GM12878 (cell line): ENCODE measurements at regions not wholly inside any gene's neighbourhood (a gene's known extent, or its start where the extent isn't known, plus 50 kb on each side); places are given as distances from the start of the nearest gene placed in this dataset.

Source experiments
- ATAC-seq: fragments of 200-7000 bp; cut with Tn5 transposase; 3 replicates; pipeline ENCODE4 v1.9.1; 2020; ENCODE audit warnings: mild to moderate bottlenecking, moderate library complexity
- BruUV-seq: library from RNA; stranded (reverse); fragments of 400-500 nt; replicated peaks from 2 replicates; lab custom pipeline; 2021; lab: Mats Ljungman, UMichigan
- CTCF ChIA-PET: fragments of 300-600 bp; sonication (Branson Sonifier 250); formaldehyde crosslinking; extraction: SDS; loops from one replicate; lab custom pipeline; 2021; ENCODE audit warnings: inconsistent platforms; lab: Yijun Ruan, JAX
- POLR2A ChIA-PET: fragments of 350-600 bp; formaldehyde crosslinking; extraction: SDS; loops from one replicate; lab custom pipeline; 2021; ENCODE audit warnings: inconsistent platforms; lab: Charles Lee
- RAD21 ChIA-PET: fragments of 300-600 bp; sonication (Branson Sonifier 250); formaldehyde crosslinking; loops from one replicate; lab custom pipeline; 2023; ENCODE audit warnings: antibody characterized with exemption; ENCODE audit not compliant: unreplicated experiment; lab: Charles Lee
- SMC1A ChIA-PET: fragments of 300-600 bp; sonication (Branson Sonifier 250); formaldehyde crosslinking; loops from one replicate; lab custom pipeline; 2023; ENCODE audit not compliant: unreplicated experiment, uncharacterized antibody; lab: Charles Lee
- DNase-seq: peaks from one replicate; pipeline ENCODE4 v3.0.0-alpha.2; 2011; ENCODE audit warnings: low read depth, low spot score
- FAIRE-seq: peaks from 3 replicates; lab custom pipeline; 2011; peaks lifted over from hg19 to GRCh38; lab: Jason Lieb, UNC
- H2AFZ ChIP-seq: 2 replicates; pipeline ENCODE4 v1.6.0; 2011; ENCODE audit warnings: low read depth, low read length, control low read depth; ENCODE audit not compliant: control insufficient read depth
- H3K27ac ChIP-seq: 2 replicates; pipeline ENCODE4 v1.5.1; 2011; ENCODE audit warnings: control low read depth; ENCODE audit not compliant: control insufficient read depth, insufficient read depth
- H3K27me3 ChIP-seq, 2 experiments: replicated peaks in 1 of 2; 2 replicates each; pipeline versions ENCODE4 v1.6.0 to v1.6.1; 2011; ENCODE audit warnings: low read length in 1 of 2; ENCODE audit not compliant: control insufficient read depth in 2 of 2, insufficient read depth in 2 of 2
- H3K36me3 ChIP-seq, 2 experiments: 2 replicates each; pipeline ENCODE4 v1.5.1; 2011; ENCODE audit warnings: low read length in 1 of 2; ENCODE audit not compliant: control insufficient read depth in 2 of 2, insufficient read depth in 2 of 2
- H3K4me1 ChIP-seq: 2 replicates; pipeline ENCODE4 v1.6.1; 2011; ENCODE audit warnings: mild to moderate bottlenecking, low read length, moderate library complexity, mixed read lengths; ENCODE audit not compliant: control insufficient read depth, insufficient read depth
- H3K4me2 ChIP-seq: 2 replicates; pipeline ENCODE4 v1.6.0; 2011; ENCODE audit warnings: control low read depth; ENCODE audit not compliant: control insufficient read depth, insufficient read depth
- H3K4me3 ChIP-seq: fragments of 200-600 bp; sonication (generic); 2 replicates; pipeline ENCODE4 v1.5.1; 2016
- H3K79me2 ChIP-seq: 2 replicates; pipeline ENCODE4 v1.6.0; 2011; ENCODE audit warnings: low read length; ENCODE audit not compliant: control insufficient read depth, insufficient read depth
- H3K9ac ChIP-seq: 2 replicates; pipeline ENCODE4 v1.8.0; 2011; ENCODE audit warnings: low read length, control low read depth, mixed read lengths; ENCODE audit not compliant: control insufficient read depth, insufficient read depth
- H3K9me3 ChIP-seq: replicated peaks from 3 replicates; pipeline ENCODE4 v1.5.1; 2011; ENCODE audit warnings: mild to moderate bottlenecking, low read length; ENCODE audit not compliant: control insufficient read depth, insufficient read depth
- H4K20me1 ChIP-seq: 2 replicates; pipeline ENCODE4 v1.6.0; 2011; ENCODE audit not compliant: control insufficient read depth, insufficient read depth
- ASH2L ChIP-seq: fragments of 300-600, 200-600 bp; sonication (generic); IDR thresholded peaks from 2 replicates; pipeline ENCODE4 v1.6.1; 2017; ENCODE audit warnings: low read depth, mild to moderate bottlenecking, borderline replicate concordance
- FOS ChIP-seq: IDR thresholded peaks from 3 replicates; pipeline ENCODE4 v1.6.1; 2011; ENCODE audit warnings: borderline replicate concordance; ENCODE audit not compliant: insufficient read length; ENCODE audit errors: extremely low read depth
- MTA2 ChIP-seq: fragments of 450-650 bp; IDR thresholded peaks from 2 replicates; pipeline ENCODE4 v1.6.1; 2016; ENCODE audit warnings: low read depth, mild to moderate bottlenecking, moderate library complexity
- PAX8 ChIP-seq: fragments of 450-650 bp; IDR thresholded peaks from 2 replicates; pipeline ENCODE4 v1.6.1; 2017; ENCODE audit warnings: mild to moderate bottlenecking, moderate library complexity
- POLR2AphosphoS2 ChIP-seq: IDR thresholded peaks from 2 replicates; pipeline ENCODE4 v1.6.1; 2011; ENCODE audit warnings: low read depth, mild to moderate bottlenecking, low read length, improper control_type of control experiment, moderate library complexity
- POLR2AphosphoS5 ChIP-seq: IDR thresholded peaks from 2 replicates; pipeline ENCODE4 v1.6.1; 2011; ENCODE audit warnings: mild to moderate bottlenecking, low read length, inconsistent platforms
- RELA ChIP-seq: fragments of 450-650 bp; IDR thresholded peaks from 2 replicates; pipeline ENCODE4 v1.8.0; 2014; ENCODE audit warnings: borderline replicate concordance; ENCODE audit not compliant: partially characterized antibody
- SMAD1 ChIP-seq: fragments of 450-650 bp; IDR thresholded peaks from 2 replicates; pipeline ENCODE4 v1.6.1; 2018; ENCODE audit warnings: mild to moderate bottlenecking, low read depth; ENCODE audit not compliant: partially characterized antibody
- ZBED1 ChIP-seq: IDR thresholded peaks from 2 replicates; pipeline ENCODE4 v1.6.1; 2016; ENCODE audit warnings: borderline replicate concordance
- ZNF217 ChIP-seq: fragments of 450-650 bp; IDR thresholded peaks from 2 replicates; pipeline ENCODE4 v1.6.1; 2017; ENCODE audit warnings: antibody characterized with exemption, mild to moderate bottlenecking
- ZNF384 ChIP-seq: IDR thresholded peaks from 2 replicates; pipeline ENCODE4 v1.6.1; 2012; ENCODE audit warnings: low read depth, mild to moderate bottlenecking, low read length, improper control_type of control experiment, borderline replicate concordance
- WGBS: methylation state at CpG from one replicate; pipeline ENCODE4 v1.1.6; 2016; ENCODE audit warnings: low lambda C conversion rate; ENCODE audit not compliant: insufficient replicate concordance, insufficient coverage; ENCODE audit errors: missing lambda C conversion rate; 5-methylcytosine and 5-hydroxymethylcytosine counted together
- in situ Hi-C: fragments of 300-500 bp; cut with MboI; formaldehyde crosslinking; loops from 9 replicates; pipeline ENCODE4 v1.14.3; 2018; ENCODE audit warnings: mixed read lengths
- intact Hi-C: fragments of 100-400 bp; cut with micrococcal nuclease; formaldehyde crosslinking; loops from one replicate; pipeline ENCODE4 v1.14.2; 2022; ENCODE audit not compliant: unreplicated experiment
- TF ChIP-seq, protein P1 (sequence below): IDR thresholded peaks from 2 replicates; pipeline ENCODE4 v1.6.1; 2011; ENCODE audit warnings: mild to moderate bottlenecking, low read depth, low read length, moderate library complexity; ENCODE audit not compliant: insufficient replicate concordance
- TF ChIP-seq, protein P2 (sequence below): fragments of 450-650 bp; IDR thresholded peaks from 2 replicates; pipeline ENCODE4 v1.6.1; 2017; ENCODE audit warnings: antibody characterized with exemption, mild to moderate bottlenecking, moderate library complexity
- TF ChIP-seq, protein P3 (sequence below): fragments of 450-650 bp; IDR thresholded peaks from 2 replicates; pipeline ENCODE4 v1.6.1; 2016; ENCODE audit warnings: mild to moderate bottlenecking
- TF ChIP-seq, protein P4 (sequence below): fragments of 450-650 bp; formaldehyde crosslinking; IDR thresholded peaks from 2 replicates; pipeline ENCODE4 v1.4.0; 2020; ENCODE audit warnings: mild to moderate bottlenecking, moderate library complexity

DNA sequence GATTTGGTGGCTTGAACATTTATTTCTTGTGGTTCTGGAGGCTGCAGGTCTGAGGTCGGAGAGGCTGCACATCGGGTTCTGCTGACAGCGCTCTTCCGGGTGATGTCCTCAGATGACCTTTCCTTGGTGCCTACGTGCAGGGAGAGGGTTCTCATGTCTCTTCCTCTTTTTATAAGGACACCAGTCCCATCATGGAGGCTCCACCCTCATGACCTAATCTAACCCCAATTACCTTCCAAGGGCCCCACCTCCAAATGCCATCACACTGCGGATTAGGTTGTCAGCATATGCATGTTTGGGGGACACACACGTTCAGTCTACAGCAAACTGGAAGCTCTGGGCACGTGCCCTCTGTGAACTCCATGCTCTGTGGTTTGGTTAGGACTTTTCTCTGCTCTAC is 338.6 kb downstream of the FGF9 start (continued):
- no peak for TF ChIP-seq POLR2AphosphoS2
- TF ChIP-seq ZBED1 = no peak

DNA sequence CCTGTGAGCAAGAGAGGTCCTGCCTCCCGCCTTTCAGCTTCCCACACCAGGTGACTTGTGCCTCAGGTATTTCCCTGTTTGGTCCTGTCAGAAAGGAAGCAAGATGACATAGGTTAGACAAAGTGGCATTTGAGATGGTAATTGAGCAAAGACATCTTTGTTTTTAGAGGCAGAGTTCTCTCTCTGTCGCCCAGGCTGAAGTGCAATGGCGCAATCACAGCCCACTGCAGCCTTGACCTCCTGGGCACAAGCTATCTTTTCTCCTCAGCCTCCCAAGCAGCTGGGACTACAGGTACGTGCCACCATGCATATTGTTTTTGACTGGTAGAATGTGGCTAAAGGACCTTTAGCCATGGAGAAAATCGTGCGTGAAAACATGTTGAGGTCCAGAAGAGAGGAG is 339.1 kb downstream of the FGF9 start:
- H3K27ac ChIP-seq = no peak overlapping the region
- intact Hi-C loops = no loop called here
- no peaks in the 10 kb centered on the region for H3K4me1 ChIP-seq
- FAIRE-seq (no peak), ATAC-seq (no peak), DNase-seq (no peak)
- no TSS peak for BruUV-seq
- ChIA-PET CTCF (no interaction called here), POLR2A (no interaction called here), RAD21 (no interaction called here), SMC1A (no interaction called here)
- H3K36me3 ChIP-seq = no peaks in the 10 kb centered on the region
- no peak overlapping the region for H3K4me2 ChIP-seq
- H3K9ac ChIP-seq = no peak overlapping the region
- no peak overlapping the region for H3K4me3 ChIP-seq
- in situ Hi-C loops = no loop called here
- H3K27me3 ChIP-seq = no peaks in the 10 kb centered on the region
- H3K9me3 ChIP-seq = no peaks in the 10 kb centered on the region; the same call in 1 of the 3 replicates
- no peaks in the 10 kb centered on the region for H3K79me2 ChIP-seq
- no peaks in the 10 kb centered on the region for H4K20me1 ChIP-seq
- no peak overlapping the region for H2AFZ ChIP-seq
- WGBS = 45% methylated on average over 6 of the region's 6 CpGs
- TF ChIP-seq ASH2L (no peak), POLR2AphosphoS5 (no peak), PAX8 (no peak), ZNF217 (no peak), MTA2 (no peak), ZNF384 (no peak), SMAD1 (no peak), FOS (no peak), RELA (no peak)
- TF ChIP-seq, protein P1, sequence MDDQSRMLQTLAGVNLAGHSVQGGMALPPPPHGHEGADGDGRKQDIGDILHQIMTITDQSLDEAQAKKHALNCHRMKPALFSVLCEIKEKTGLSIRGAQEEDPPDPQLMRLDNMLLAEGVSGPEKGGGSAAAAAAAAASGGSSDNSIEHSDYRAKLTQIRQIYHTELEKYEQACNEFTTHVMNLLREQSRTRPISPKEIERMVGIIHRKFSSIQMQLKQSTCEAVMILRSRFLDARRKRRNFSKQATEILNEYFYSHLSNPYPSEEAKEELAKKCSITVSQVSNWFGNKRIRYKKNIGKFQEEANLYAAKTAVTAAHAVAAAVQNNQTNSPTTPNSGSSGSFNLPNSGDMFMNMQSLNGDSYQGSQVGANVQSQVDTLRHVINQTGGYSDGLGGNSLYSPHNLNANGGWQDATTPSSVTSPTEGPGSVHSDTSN = no peak
- TF ChIP-seq, protein P2, sequence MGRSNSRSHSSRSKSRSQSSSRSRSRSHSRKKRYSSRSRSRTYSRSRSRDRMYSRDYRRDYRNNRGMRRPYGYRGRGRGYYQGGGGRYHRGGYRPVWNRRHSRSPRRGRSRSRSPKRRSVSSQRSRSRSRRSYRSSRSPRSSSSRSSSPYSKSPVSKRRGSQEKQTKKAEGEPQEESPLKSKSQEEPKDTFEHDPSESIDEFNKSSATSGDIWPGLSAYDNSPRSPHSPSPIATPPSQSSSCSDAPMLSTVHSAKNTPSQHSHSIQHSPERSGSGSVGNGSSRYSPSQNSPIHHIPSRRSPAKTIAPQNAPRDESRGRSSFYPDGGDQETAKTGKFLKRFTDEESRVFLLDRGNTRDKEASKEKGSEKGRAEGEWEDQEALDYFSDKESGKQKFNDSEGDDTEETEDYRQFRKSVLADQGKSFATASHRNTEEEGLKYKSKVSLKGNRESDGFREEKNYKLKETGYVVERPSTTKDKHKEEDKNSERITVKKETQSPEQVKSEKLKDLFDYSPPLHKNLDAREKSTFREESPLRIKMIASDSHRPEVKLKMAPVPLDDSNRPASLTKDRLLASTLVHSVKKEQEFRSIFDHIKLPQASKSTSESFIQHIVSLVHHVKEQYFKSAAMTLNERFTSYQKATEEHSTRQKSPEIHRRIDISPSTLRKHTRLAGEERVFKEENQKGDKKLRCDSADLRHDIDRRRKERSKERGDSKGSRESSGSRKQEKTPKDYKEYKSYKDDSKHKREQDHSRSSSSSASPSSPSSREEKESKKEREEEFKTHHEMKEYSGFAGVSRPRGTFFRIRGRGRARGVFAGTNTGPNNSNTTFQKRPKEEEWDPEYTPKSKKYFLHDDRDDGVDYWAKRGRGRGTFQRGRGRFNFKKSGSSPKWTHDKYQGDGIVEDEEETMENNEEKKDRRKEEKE = no peak
- TF ChIP-seq, protein P3, sequence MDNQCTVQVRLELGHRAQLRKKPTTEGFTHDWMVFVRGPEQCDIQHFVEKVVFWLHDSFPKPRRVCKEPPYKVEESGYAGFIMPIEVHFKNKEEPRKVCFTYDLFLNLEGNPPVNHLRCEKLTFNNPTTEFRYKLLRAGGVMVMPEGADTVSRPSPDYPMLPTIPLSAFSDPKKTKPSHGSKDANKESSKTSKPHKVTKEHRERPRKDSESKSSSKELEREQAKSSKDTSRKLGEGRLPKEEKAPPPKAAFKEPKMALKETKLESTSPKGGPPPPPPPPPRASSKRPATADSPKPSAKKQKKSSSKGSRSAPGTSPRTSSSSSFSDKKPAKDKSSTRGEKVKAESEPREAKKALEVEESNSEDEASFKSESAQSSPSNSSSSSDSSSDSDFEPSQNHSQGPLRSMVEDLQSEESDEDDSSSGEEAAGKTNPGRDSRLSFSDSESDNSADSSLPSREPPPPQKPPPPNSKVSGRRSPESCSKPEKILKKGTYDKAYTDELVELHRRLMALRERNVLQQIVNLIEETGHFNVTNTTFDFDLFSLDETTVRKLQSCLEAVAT = no peak
- TF ChIP-seq, protein P4, sequence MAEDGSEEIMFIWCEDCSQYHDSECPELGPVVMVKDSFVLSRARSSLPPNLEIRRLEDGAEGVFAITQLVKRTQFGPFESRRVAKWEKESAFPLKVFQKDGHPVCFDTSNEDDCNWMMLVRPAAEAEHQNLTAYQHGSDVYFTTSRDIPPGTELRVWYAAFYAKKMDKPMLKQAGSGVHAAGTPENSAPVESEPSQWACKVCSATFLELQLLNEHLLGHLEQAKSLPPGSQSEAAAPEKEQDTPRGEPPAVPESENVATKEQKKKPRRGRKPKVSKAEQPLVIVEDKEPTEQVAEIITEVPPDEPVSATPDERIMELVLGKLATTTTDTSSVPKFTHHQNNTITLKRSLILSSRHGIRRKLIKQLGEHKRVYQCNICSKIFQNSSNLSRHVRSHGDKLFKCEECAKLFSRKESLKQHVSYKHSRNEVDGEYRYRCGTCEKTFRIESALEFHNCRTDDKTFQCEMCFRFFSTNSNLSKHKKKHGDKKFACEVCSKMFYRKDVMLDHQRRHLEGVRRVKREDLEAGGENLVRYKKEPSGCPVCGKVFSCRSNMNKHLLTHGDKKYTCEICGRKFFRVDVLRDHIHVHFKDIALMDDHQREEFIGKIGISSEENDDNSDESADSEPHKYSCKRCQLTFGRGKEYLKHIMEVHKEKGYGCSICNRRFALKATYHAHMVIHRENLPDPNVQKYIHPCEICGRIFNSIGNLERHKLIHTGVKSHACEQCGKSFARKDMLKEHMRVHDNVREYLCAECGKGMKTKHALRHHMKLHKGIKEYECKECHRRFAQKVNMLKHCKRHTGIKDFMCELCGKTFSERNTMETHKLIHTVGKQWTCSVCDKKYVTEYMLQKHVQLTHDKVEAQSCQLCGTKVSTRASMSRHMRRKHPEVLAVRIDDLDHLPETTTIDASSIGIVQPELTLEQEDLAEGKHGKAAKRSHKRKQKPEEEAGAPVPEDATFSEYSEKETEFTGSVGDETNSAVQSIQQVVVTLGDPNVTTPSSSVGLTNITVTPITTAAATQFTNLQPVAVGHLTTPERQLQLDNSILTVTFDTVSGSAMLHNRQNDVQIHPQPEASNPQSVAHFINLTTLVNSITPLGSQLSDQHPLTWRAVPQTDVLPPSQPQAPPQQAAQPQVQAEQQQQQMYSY = no peak
